HEK293 (cell line): ENCODE measurements at regions not wholly inside any gene's neighbourhood (a gene's known extent, or its start where the extent isn't known, plus 50 kb on each side); places are given as distances from the start of the nearest gene placed in this dataset.

ENCODE experiments used
- CTCF ChIA-PET: fragments of 350-600 bp; formaldehyde crosslinking; extraction: SDS; loops from one replicate; lab custom pipeline; 2021; ENCODE audit warnings: antibody characterized with exemption; lab: Yijun Ruan, JAX
- POLR2A ChIA-PET: fragments of 300-600 bp; formaldehyde crosslinking; extraction: SDS; loops from one replicate; lab custom pipeline; 2020; ENCODE audit warnings: antibody characterized with exemption, inconsistent platforms; lab: Yijun Ruan, JAX
- H3K27ac ChIP-seq: fragments of 200-500 bp; sonication (Bioruptor generic); 2 replicates; pipeline ENCODE4 v1.5.1; 2014; ENCODE audit warnings: low read depth, low read length, control low read depth, inconsistent platforms; ENCODE audit errors: extremely low read depth
- H3K36me3 ChIP-seq, 2 experiments: fragments of 200-500 bp in 1 of 2; sonication (Bioruptor generic) in 1 of 2; 1 replicate in 1 of 2; 2 replicates in 1 of 2; pipeline ENCODE4 v1.5.1; 2014 to 2017; ENCODE audit warnings: inconsistent platforms in 2 of 2, low read length in 2 of 2; ENCODE audit not compliant: control insufficient read depth in 2 of 2, insufficient read depth in 1 of 2
- H3K4me1 ChIP-seq: fragments of 200-500 bp; sonication (Bioruptor generic); 2 replicates; pipeline ENCODE4 v1.5.1; 2014; ENCODE audit warnings: mild to moderate bottlenecking, low read length, inconsistent platforms; ENCODE audit not compliant: control insufficient read depth, insufficient read depth
- H3K4me3 ChIP-seq: 2 replicates; pipeline ENCODE4 v1.5.1; 2011; ENCODE audit warnings: low read depth, mild to moderate bottlenecking, control low read depth, low read length, moderate library complexity
- H3K9me3 ChIP-seq: fragments of 200-500 bp; sonication (Bioruptor generic); 2 replicates; pipeline ENCODE4 v1.5.1; 2014; ENCODE audit warnings: low read depth, low read length, inconsistent platforms; ENCODE audit not compliant: control insufficient read depth, insufficient read depth
- EGR2 ChIP-seq: fragments of 450-650 bp; formaldehyde crosslinking; IDR thresholded peaks from 2 replicates; pipeline ENCODE4 v1.5.1; 2016; ENCODE audit warnings: low read depth, missing biosample characterization, missing genetic modification characterization
- WT1 ChIP-seq: fragments of 450-650 bp; formaldehyde crosslinking; IDR thresholded peaks from 2 replicates; pipeline ENCODE4 v1.5.1; 2016; ENCODE audit warnings: missing biosample characterization, missing genetic modification characterization
- ZBTB8A ChIP-seq: fragments of 450-650 bp; formaldehyde crosslinking; IDR thresholded peaks from 2 replicates; pipeline ENCODE4 v1.5.1; 2016; ENCODE audit warnings: missing biosample characterization, missing genetic modification characterization
- ZFP37 ChIP-seq: fragments of 450-650 bp; formaldehyde crosslinking; IDR thresholded peaks from 2 replicates; pipeline ENCODE4 v1.5.1; 2016; ENCODE audit warnings: missing biosample characterization, missing genetic modification characterization
- ZIC2 ChIP-seq: fragments of 450-650 bp; formaldehyde crosslinking; IDR thresholded peaks from 2 replicates; pipeline ENCODE4 v1.5.1; 2016; ENCODE audit warnings: missing biosample characterization, missing genetic modification characterization
- ZNF174 ChIP-seq: fragments of 450-650 bp; formaldehyde crosslinking; IDR thresholded peaks from 2 replicates; pipeline ENCODE4 v1.5.0; 2017; ENCODE audit warnings: missing biosample characterization, mild to moderate bottlenecking, missing genetic modification characterization
- ZNF311 ChIP-seq: fragments of 450-650 bp; formaldehyde crosslinking; IDR thresholded peaks from 2 replicates; pipeline ENCODE4 v1.5.1; 2017; ENCODE audit warnings: missing biosample characterization, missing genetic modification characterization, borderline replicate concordance
- ZNF549 ChIP-seq: fragments of 450-650 bp; IDR thresholded peaks from 2 replicates; pipeline ENCODE4 v1.5.1; 2018; ENCODE audit warnings: missing biosample characterization, missing genetic modification characterization, mild to moderate bottlenecking, inconsistent platforms, moderate library complexity
- ZNF585B ChIP-seq: fragments of 450-650 bp; formaldehyde crosslinking; IDR thresholded peaks from 2 replicates; pipeline ENCODE4 v1.5.1; 2016; ENCODE audit warnings: missing biosample characterization, missing genetic modification characterization
- ZNF596 ChIP-seq: fragments of 450-650 bp; IDR thresholded peaks from 2 replicates; pipeline ENCODE4 v1.5.0; 2018; ENCODE audit warnings: missing biosample characterization, mild to moderate bottlenecking, missing genetic modification characterization, moderate library complexity
- ZNF610 ChIP-seq: fragments of 450-650 bp; formaldehyde crosslinking; IDR thresholded peaks from 2 replicates; pipeline ENCODE4 v1.5.1; 2016; ENCODE audit warnings: missing biosample characterization, missing genetic modification characterization, borderline replicate concordance
- ZNF624 ChIP-seq: fragments of 450-650 bp; formaldehyde crosslinking; IDR thresholded peaks from 2 replicates; pipeline ENCODE4 v1.5.1; 2017; ENCODE audit warnings: missing biosample characterization, missing genetic modification characterization
- ZNF658 ChIP-seq: fragments of 450-650 bp; formaldehyde crosslinking; IDR thresholded peaks from 2 replicates; pipeline ENCODE4; 2016; ENCODE audit warnings: missing biosample characterization, missing genetic modification characterization
- ZNF707 ChIP-seq: fragments of 450-650 bp; formaldehyde crosslinking; IDR thresholded peaks from 2 replicates; pipeline ENCODE4 v1.5.1; 2016; ENCODE audit warnings: missing biosample characterization, missing genetic modification characterization
- ZNF777 ChIP-seq: fragments of 450-650 bp; formaldehyde crosslinking; IDR thresholded peaks from 2 replicates; pipeline ENCODE4 v1.5.1; 2017; ENCODE audit warnings: missing biosample characterization, missing genetic modification characterization, borderline replicate concordance
- TF ChIP-seq, protein P1 (sequence below): fragments of 450-650 bp; formaldehyde crosslinking; conservative IDR thresholded peaks from 2 replicates; pipeline ENCODE4 v1.5.1; 2016; ENCODE audit warnings: low read depth, missing biosample characterization, missing genetic modification characterization
- TF ChIP-seq, protein P2 (sequence below): fragments of 450-650 bp; formaldehyde crosslinking; IDR thresholded peaks from 2 replicates; pipeline ENCODE4 v1.5.1; 2017; ENCODE audit warnings: missing biosample characterization, missing genetic modification characterization
- TF ChIP-seq, protein P3 (sequence below): fragments of 450-650 bp; formaldehyde crosslinking; IDR thresholded peaks from 2 replicates; pipeline ENCODE4 v1.5.1; 2016; ENCODE audit warnings: missing biosample characterization, missing genetic modification characterization

DNA sequence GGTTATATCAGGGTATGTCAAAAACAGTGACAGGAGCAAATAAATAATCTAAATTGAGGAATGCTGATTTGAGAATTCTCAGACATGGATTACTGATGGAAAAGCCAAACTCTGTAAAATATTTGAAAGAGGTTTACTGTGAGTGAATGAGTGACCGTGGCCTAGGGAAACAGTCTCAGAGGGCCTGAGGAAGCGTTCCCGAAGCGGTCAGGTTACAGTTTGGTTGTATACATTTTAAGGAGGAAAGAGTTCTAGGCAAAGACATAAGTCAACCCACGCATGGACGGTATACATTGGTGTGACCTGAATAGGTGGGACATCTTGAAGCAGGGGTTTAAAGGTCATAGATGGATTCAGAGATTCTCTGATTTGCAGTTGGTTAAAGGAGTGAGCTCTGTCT, 771.7 kb downstream of the KCNJ18 start (continued):
- TF ChIP-seq, protein P1, sequence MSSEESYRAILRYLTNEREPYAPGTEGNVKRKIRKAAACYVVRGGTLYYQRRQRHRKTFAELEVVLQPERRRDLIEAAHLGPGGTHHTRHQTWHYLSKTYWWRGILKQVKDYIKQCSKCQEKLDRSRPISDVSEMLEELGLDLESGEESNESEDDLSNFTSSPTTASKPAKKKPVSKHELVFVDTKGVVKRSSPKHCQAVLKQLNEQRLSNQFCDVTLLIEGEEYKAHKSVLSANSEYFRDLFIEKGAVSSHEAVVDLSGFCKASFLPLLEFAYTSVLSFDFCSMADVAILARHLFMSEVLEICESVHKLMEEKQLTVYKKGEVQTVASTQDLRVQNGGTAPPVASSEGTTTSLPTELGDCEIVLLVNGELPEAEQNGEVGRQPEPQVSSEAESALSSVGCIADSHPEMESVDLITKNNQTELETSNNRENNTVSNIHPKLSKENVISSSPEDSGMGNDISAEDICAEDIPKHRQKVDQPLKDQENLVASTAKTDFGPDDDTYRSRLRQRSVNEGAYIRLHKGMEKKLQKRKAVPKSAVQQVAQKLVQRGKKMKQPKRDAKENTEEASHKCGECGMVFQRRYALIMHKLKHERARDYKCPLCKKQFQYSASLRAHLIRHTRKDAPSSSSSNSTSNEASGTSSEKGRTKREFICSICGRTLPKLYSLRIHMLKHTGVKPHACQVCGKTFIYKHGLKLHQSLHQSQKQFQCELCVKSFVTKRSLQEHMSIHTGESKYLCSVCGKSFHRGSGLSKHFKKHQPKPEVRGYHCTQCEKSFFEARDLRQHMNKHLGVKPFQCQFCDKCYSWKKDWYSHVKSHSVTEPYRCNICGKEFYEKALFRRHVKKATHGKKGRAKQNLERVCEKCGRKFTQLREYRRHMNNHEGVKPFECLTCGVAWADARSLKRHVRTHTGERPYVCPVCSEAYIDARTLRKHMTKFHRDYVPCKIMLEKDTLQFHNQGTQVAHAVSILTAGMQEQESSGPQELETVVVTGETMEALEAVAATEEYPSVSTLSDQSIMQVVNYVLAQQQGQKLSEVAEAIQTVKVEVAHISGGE (tag by site-specific recombination), result no peak
- no peak for TF ChIP-seq ZBTB8A (tag by site-specific recombination)
- no peak for TF ChIP-seq ZNF311 (tag by site-specific recombination)
- TF ChIP-seq, protein P2, sequence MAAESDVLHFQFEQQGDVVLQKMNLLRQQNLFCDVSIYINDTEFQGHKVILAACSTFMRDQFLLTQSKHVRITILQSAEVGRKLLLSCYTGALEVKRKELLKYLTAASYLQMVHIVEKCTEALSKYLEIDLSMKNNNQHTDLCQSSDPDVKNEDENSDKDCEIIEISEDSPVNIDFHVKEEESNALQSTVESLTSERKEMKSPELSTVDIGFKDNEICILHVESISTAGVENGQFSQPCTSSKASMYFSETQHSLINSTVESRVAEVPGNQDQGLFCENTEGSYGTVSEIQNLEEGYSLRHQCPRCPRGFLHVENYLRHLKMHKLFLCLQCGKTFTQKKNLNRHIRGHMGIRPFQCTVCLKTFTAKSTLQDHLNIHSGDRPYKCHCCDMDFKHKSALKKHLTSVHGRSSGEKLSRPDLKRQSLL (tag by site-specific recombination), result no peak
- no peak for TF ChIP-seq ZIC2 (tag by site-specific recombination)
- no peak for TF ChIP-seq ZNF585B (tag by site-specific recombination)

DNA sequence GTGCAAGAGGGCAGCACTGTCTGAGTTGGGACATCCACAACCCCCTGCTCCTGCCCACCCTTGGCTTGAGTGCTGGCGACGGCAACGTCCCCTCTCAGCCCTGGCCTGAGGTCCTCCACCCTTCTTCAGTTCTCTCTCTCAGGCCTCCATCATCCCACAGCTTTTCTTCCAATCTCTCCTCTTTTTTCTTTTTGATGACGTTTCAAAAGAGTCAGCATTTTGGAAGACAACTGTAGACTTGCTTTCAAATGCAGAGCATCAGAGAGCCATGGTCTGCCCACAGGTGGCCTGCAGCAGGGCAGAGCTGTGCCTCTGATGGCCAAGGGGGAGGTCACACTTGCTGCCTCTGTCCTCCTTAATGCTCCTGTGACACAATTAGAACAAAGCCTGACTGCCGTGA, 775.4 kb downstream of the KCNJ18 start:
- no peak overlapping the region for H3K27ac ChIP-seq
- no peak overlapping the region for H3K4me3 ChIP-seq
- TF ChIP-seq, protein P3, sequence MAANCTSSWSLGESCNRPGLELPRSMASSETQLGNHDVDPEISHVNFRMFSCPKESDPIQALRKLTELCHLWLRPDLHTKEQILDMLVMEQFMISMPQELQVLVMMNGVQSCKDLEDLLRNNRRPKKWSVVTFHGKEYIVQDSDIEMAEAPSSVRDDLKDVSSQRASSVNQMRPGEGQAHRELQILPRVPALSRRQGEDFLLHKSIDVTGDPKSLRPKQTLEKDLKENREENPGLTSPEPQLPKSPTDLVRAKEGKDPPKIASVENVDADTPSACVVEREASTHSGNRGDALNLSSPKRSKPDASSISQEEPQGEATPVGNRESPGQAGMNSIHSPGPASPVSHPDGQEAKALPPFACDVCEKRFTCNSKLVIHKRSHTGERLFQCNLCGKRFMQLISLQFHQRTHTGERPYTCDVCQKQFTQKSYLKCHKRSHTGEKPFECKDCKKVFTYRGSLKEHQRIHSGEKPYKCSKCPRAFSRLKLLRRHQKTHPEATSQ (tag by site-specific recombination), result no peak
- no peak for TF ChIP-seq ZNF610 (tag by site-specific recombination)
- TF ChIP-seq ZNF777, result no peak
- POLR2A ChIA-PET, result no interaction called here
- H3K9me3 ChIP-seq, result no peaks in the 10 kb centered on the region
- H3K4me1 ChIP-seq, result no peaks in the 10 kb centered on the region
- no peaks in the 10 kb centered on the region for H3K36me3 ChIP-seq
- CTCF ChIA-PET, result no interaction called here

DNA sequence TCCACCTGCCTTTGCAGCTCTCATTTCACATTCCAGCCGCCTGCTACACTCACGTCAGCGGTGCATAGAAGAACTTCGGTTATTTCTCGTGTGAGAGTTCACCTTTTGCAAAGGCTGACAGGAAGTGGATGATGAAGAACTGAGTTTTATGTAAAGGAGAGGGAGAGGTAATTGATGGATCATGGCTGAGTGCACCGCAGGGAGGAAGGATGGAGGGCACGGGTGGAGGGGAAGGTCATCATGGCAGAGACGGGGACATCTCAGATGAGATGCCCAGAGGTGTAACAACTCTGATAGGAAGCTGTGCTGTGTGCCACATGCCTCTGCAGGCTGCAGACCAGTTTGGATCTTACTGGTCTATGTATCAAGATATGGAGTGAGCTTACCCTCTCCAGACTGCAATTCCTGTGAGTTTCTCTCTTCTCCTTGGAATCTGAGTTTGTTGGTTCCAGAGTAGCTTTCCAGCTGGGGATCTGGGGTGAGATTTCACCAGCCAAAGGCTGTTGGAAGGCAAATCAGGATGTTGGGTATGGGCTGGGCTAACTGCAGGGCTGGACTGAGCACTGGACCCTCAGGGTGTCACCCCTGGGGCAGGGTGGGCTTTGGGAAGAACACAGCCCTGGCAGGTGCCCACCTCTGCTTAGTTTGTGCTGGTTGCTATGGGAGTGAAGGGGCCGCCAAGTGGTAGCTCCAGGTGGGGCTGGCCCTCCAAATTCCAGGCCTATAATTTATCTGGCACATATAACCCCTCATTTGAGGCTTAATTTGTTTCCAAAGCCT, 777.0 kb downstream of the KCNJ18 start:
- H3K4me1 ChIP-seq, result no peaks in the 10 kb centered on the region
- no peaks in the 10 kb centered on the region for H3K36me3 ChIP-seq
- ChIA-PET POLR2A (no interaction called here), CTCF (no interaction called here)
- H3K27ac ChIP-seq, result no peak overlapping the region
- TF ChIP-seq ZNF707 (tag by site-specific recombination) (no peak), ZNF624 (tag by site-specific recombination) (no peak), ZNF596 (no peak), ZFP37 (no peak), ZNF549 (no peak), ZNF174 (tag by site-specific recombination) (no peak), WT1 (tag by site-specific recombination) (no peak), ZNF658 (tag by site-specific recombination) (no peak), EGR2 (tag by site-specific recombination) (no peak)
- no peak overlapping the region for H3K4me3 ChIP-seq
- H3K9me3 ChIP-seq, result no peaks in the 10 kb centered on the region
